Upper lobe of left lung (tissue), 6 donors: ENCODE measurements at regions not wholly inside any gene's neighbourhood (a gene's known extent, or its start where the extent isn't known, plus 50 kb on each side); places are given as distances from the start of the nearest gene placed in this dataset.

Experiments used
- ATAC-seq, 2 donors: fragments of 200-7000 bp; cut with Tn5 transposase; one replicate each; pipeline ENCODE4 v1.9.1; 2022; ENCODE audit warnings: mild to moderate bottlenecking in 2 of 2, moderate library complexity in 2 of 2; ENCODE audit not compliant: low FRiP score in 2 of 2
- DNase-seq, 2 donors: peaks; one replicate each; pipeline ENCODE4 v3.0.0-alpha.2; 2019 to 2020
- H3K27ac ChIP-seq, 4 donors: fragments of 200-600 bp; sonication (generic); one replicate each; pipeline ENCODE4 v1.5.1; 2016 to 2019
- H3K27me3 ChIP-seq, 4 donors: fragments of 200-600 bp; sonication (generic); one replicate each; pipeline ENCODE4 v1.5.1; 2017 to 2019
- H3K36me3 ChIP-seq, 4 donors: fragments of 200-600 bp; sonication (generic); one replicate each; pipeline ENCODE4 v1.5.1; 2016 to 2019
- H3K4me1 ChIP-seq, 4 donors: fragments of 200-600 bp; sonication (generic); one replicate each; pipeline ENCODE4 v1.5.1; 2018 to 2019
- H3K4me3 ChIP-seq, 4 donors: fragments of 200-600 bp; sonication (generic); one replicate each; pipeline ENCODE4 v1.5.1; 2017 to 2019; ENCODE audit warnings: mild to moderate bottlenecking in 2 of 4, moderate library complexity in 1 of 4
- H3K9me3 ChIP-seq, 4 donors: fragments of 200-600 bp; sonication (generic); one replicate each; pipeline ENCODE4 v1.5.1; 2018 to 2019
- CTCF ChIP-seq, 6 experiments: fragments of 450-650 bp in 4 of 6; fragments of 200-600 bp in 2 of 6; sonication (generic) in 2 of 6; IDR thresholded peaks; one replicate each; pipeline ENCODE4 v1.5.1; 2016 to 2019; ENCODE audit warnings: antibody characterized with exemption in 6 of 6
- EP300 ChIP-seq, 4 donors: sonication (generic); formaldehyde crosslinking; IDR thresholded peaks; one replicate each; pipeline ENCODE4 v1.5.1; 2017; ENCODE audit warnings: antibody characterized with exemption in 4 of 4, control low read depth in 2 of 4
- POLR2A ChIP-seq, 4 donors: fragments of 450-650 bp; IDR thresholded peaks; one replicate each; pipeline ENCODE4 v1.5.1; 2016 to 2017; ENCODE audit warnings: antibody characterized with exemption in 4 of 4, mild to moderate bottlenecking in 2 of 4
- POLR2AphosphoS5 ChIP-seq, 2 donors: sonication (generic); formaldehyde crosslinking; IDR thresholded peaks; one replicate each; pipeline ENCODE4 v1.5.1; 2017; ENCODE audit warnings: antibody characterized with exemption in 2 of 2
- WGBS, 2 donors: methylation state at CpG; one replicate each; pipeline ENCODE4 v1.1.5; 2017 to 2018; 5-methylcytosine and 5-hydroxymethylcytosine counted together
- donor health status: DM: no; HTN: no; CAD: no; lungs with moderate emphysema.
- donor health status: DM: no; HTN: yes; CAD: no; lungs with severe emphysema.

GRCh38 chr10:128784444-128784843, 658.2 kb upstream of the MKI67 start:
- H3K4me1 ChIP-seq, result no peaks in the 10 kb centered on the region
- WGBS, 2 donors, result 68 to 76% methylated on average over 2 of the region's 2 CpGs
- H3K36me3 ChIP-seq, result no peaks in the 10 kb centered on the region
- DNase-seq, result no peak
- H3K4me3 ChIP-seq, result no peak overlapping the region
- H3K27me3 ChIP-seq, result no peaks in the 10 kb centered on the region
- no peak for TF ChIP-seq POLR2AphosphoS5 (IDR thresholded peaks at IDR 0.05)
- no peak for TF ChIP-seq EP300 (IDR thresholded peaks at IDR 0.05)
- TF ChIP-seq POLR2A (IDR thresholded peaks at IDR 0.05), result no peak
- TF ChIP-seq CTCF (IDR thresholded peaks at IDR 0.05), result no peak
- H3K27ac ChIP-seq, result no peak overlapping the region
- ATAC-seq, result no peak
- H3K9me3 ChIP-seq, result no peaks in the 10 kb centered on the region

- 86 to 91% methylated on average over 9 of the region's 9 CpGs for WGBS, 2 donors
- Histone ChIP-seq H3K27me3 (no peaks in the 10 kb centered on the region), H3K9me3 (no peaks in the 10 kb centered on the region), H3K36me3 (no peaks in the 10 kb centered on the region), H3K4me3 (no peak overlapping the region), H3K4me1 (no peaks in the 10 kb centered on the region), H3K27ac (no peak overlapping the region)
- no peak for DNase-seq
- TF ChIP-seq EP300 (IDR thresholded peaks at IDR 0.05), result no peak
- ATAC-seq, result no peak
Observed at GRCh38 chr10:128792426-128793140, 666.4 kb upstream of the MKI67 start.

GRCh38 chr10:128793726-128794655, 667.8 kb upstream of the MKI67 start:
- no peak for ATAC-seq
- no peak for DNase-seq
- 83 to 90% methylated on average over 10 of the region's 10 CpGs for WGBS, 2 donors
- no peaks in the 10 kb centered on the region for H3K9me3 ChIP-seq
- H3K36me3 ChIP-seq, result no peaks in the 10 kb centered on the region
- no peak overlapping the region for H3K4me3 ChIP-seq
- H3K4me1 ChIP-seq, result no peaks in the 10 kb centered on the region
- no peak overlapping the region for H3K27ac ChIP-seq
- no peak for TF ChIP-seq POLR2AphosphoS5 (IDR thresholded peaks at IDR 0.05)
- TF ChIP-seq POLR2A (IDR thresholded peaks at IDR 0.05), result no peak
- TF ChIP-seq EP300 (IDR thresholded peaks at IDR 0.05), result no peak
- no peak for TF ChIP-seq CTCF (IDR thresholded peaks at IDR 0.05)
- H3K27me3 ChIP-seq, result no peaks in the 10 kb centered on the region

- Histone ChIP-seq H3K4me3 (no peak overlapping the region), H3K36me3 (no peaks in the 10 kb centered on the region), H3K27me3 (no peaks in the 10 kb centered on the region), H3K4me1 (no peaks in the 10 kb centered on the region), H3K27ac (no peak overlapping the region), H3K9me3 (no peaks in the 10 kb centered on the region)
- no peak for ATAC-seq
- WGBS, 2 donors, result 70 to 75% methylated on average over 3 of the region's 3 CpGs
- no peak for DNase-seq
- TF ChIP-seq POLR2A (IDR thresholded peaks at IDR 0.05), result no peak
- no peak for TF ChIP-seq CTCF (IDR thresholded peaks at IDR 0.05)
- no peak for TF ChIP-seq POLR2AphosphoS5 (IDR thresholded peaks at IDR 0.05)
- TF ChIP-seq EP300 (IDR thresholded peaks at IDR 0.05), result no peak
Observed at GRCh38 chr10:128796396-128796912, 670.2 kb upstream of the MKI67 start.

DNA sequence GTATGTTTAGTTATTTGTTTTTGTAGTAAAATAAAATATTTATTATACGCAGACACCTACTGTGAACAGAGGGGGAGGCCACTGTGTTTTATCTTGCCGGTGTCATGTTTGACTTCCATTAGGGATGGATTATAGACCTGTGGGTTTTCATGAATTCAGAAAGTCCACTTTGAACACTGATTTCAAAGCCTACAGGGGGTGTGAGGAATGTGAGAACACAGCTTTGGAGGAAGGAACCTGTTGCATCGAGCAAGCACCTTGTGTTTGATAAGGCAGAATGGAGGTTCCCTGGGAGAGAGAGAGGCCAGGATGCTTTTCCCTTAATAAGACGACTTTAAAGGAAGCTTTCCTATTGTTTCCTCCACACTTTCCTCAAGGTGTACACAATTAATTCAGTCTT, 665.0 kb upstream of the MGMT start:
- no peaks in the 10 kb centered on the region for H3K36me3 ChIP-seq
- no peak overlapping the region for H3K4me3 ChIP-seq
- no peak for ATAC-seq
- H3K9me3 ChIP-seq, result no peaks in the 10 kb centered on the region
- TF ChIP-seq CTCF (IDR thresholded peaks at IDR 0.05) (no peak), EP300 (IDR thresholded peaks at IDR 0.05) (no peak), POLR2A (IDR thresholded peaks at IDR 0.05) (no peak), POLR2AphosphoS5 (IDR thresholded peaks at IDR 0.05) (no peak)
- no peak overlapping the region for H3K27ac ChIP-seq
- H3K4me1 ChIP-seq, result no peaks in the 10 kb centered on the region
- 67 to 91% methylated on average over 4 of the region's 4 CpGs for WGBS, 2 donors
- no peak for DNase-seq
- no peaks in the 10 kb centered on the region for H3K27me3 ChIP-seq
